HL-60/S4 (cell line): ENCODE measurements at regions not wholly inside any gene's neighbourhood (a gene's known extent, or its start where the extent isn't known, plus 50 kb on each side); places are given as distances from the start of the nearest gene placed in this dataset.

ENCODE experiments used
- in situ Hi-C: fragments of 300-500 bp; cut with MboI; formaldehyde crosslinking; loops from 2 replicates; pipeline ENCODE4 v1.14.3; 2022; ENCODE audit warnings: low sequenced_read_pairs

DNA sequence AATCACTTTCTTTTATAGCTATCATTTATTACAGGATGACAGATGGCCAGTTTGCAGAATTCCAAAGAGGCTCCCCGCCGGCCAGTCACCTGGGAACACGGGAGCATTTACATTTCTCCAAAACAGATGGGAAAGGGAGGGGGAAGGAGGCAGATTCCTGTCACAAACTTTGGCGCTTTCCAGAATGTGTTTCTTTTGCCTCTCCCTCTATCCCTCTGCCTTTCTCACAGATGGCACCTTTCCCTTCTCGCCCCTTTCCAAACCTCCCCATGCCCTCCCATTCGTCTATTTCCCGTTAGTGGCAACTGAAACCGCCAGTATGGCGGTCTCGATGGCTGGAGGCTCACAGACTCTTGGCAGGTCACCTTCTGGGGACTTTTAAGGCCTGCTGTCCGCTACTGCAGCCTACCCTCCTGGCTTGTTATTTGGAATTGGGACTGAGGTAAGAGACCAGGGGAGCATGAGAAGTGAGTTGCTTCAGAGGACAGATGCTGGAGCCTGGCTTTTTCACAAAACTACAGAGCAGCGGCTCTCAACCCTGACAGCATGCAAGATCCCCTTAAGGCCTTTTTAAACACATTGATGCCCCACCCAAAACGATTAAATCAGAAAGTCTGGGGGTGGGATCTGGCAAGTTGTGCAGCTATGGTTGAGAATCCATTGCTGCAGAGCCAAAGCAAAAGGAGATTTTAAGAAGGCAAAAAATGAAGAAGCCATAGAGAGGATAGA, 161.5 kb upstream of the VASH1 start:
- in situ Hi-C loops, result no loop called here

DNA sequence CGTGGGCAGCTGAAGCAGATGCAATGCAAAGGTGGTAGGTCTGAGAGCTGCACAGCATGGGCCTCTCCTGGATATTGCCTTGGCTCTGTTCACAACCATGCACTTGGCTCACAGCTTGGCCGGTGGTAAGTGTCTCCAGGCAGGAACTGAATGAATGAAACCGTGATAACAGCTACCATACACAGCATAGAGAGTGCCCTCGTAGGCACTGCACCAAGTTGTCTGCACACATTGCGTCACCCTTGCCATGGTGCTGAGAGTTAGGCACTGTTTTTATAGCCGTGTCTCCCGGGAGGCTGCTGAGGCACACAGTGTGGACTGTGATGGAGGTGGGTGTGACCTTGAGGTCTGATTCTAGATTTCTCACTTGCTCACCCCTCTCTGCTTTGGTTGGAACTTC, 157.6 kb upstream of the VASH1 start:
- in situ Hi-C loops, result no loop called here

DNA sequence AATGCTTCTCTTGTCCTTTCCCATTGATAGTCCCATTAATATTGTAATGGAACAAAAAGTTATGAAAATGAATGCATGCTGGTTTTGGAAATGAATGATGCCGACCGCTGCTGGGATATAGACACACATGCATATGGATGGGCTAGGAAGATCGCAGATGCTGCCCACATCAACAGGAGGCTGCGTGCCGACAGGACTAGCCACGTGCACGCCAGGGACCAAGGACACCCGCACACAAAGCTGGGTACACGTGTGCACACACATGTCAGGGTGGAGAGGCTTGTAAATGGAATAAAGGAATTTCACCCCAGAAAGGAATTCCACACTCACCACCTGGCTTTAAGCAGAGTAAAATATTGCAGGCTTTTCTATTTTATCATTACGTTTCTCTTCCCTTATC, 153.8 kb upstream of the VASH1 start:
- in situ Hi-C loops, result no loop called here

DNA sequence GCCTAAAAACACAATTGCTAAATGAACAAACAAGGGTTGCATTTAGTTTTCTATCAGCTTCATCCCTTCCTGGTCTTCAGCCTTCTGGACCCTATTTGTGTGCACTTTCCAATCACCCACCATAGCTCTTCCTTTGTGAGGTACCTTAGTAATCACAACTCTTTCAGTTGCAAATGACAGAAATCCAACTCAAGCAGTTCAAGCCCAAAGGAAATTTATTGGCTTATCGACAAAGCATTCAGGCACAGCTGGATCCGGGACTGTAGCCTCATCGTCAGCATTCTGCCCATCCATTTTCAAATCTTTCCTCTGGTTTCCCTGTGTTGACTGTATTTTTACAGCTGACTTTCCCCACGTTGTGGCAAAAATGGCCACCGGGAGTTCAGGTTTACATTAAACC, 148.6 kb upstream of the VASH1 start:
- in situ Hi-C loops, result no loop called here

DNA sequence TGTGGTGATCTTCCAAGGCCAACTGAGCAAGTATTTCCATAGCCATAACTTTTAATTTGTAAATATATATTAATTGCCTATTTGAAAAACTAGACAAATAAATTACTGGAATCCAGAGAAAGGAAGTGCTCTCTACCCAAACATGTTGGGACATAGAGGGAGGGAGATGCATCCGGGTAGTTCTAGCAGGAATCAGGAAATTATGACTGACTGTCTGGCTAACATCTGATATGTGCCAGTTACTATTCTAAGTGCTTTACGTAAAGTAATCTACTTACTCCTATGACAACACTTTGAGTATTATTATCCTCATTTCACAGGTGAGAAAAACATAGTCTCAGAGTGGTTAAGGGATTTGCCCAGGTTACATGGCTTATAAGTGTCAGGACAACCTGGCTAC, 147.7 kb upstream of the VASH1 start:
- in situ Hi-C loops, result no loop called here

DNA sequence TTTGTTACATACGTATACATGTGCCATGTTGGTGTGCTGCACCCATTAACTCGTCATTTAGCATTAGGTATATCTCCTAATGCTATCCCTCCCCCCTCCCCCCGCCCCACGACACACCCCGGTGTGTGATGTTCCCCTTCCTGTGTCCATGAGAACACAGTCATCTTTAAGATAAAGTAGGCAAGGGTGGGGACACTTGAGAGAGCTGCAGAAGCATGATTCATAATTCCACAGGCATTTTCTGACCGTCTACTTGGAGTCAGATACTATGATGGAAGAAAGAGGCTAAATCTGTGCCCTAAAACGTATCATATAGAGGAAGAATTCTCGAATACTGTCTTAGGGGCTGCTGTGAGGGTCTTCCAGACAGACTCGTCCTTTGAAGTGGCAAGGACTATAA, 145.9 kb upstream of the VASH1 start:
- in situ Hi-C loops, result no loop called here

DNA sequence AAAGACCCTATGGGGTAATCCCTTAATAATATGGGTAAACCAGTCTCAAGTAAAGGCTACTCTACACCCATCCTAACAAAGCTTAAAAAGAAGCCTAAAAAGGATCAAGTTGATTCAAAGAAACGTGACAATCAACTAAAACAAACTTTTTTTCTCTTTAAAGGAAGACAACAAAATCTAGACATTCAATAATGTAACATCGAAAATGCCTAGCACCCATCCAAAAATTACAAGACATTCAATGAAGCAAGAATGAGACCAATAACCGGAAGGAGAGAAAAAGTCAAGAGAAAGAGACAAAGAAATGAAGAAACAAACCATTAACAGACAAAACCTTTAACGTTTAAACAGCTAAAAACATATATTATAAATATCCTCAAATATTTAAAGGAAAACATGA, 143.8 kb upstream of the VASH1 start:
- in situ Hi-C loops, result no loop called here

DNA sequence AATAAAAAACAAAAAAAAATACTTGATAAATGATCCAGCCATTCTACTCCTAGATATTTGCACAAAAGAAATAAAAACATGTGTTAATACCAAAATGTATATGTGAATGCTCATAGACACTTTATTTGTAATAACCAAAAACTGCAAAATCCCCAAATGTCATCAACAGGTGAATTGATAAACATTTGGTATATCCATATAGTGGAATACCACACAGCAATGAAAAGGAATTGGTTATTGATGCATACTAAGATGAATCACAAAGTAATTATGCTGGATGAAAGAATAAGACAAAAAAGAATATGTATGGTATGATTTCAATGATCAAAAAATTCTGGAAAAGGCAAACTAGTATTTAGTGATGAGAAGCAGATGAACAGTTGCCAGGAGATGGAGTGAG, 124.7 kb upstream of the VASH1 start:
- in situ Hi-C loops, result loop anchor here (25.0 kb wide), 1 partner anchor 599 kb away; no protein-coding TSS in a partner anchor

DNA sequence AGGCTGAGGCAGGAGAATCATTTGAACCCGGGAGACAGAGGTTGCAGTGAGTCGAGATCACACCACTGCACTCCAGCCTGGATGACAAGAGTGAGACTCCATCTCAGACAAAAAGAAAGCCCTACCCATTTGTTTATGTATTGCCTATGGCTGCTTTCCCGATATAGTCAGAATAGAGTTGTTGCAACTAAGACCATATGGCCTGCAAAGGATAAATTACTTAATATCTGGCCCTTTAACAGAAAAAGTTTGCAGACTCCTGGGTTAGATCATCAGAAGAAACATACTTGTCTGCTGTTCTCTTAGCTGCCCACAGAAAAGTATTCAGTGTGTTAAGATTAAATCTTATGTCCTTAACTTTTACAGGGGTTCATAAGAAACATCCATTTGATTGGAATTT, 122.4 kb upstream of the VASH1 start:
- in situ Hi-C loops, result loop anchor here (25.0 kb wide), 1 partner anchor 602 kb away; no protein-coding TSS in a partner anchor

DNA sequence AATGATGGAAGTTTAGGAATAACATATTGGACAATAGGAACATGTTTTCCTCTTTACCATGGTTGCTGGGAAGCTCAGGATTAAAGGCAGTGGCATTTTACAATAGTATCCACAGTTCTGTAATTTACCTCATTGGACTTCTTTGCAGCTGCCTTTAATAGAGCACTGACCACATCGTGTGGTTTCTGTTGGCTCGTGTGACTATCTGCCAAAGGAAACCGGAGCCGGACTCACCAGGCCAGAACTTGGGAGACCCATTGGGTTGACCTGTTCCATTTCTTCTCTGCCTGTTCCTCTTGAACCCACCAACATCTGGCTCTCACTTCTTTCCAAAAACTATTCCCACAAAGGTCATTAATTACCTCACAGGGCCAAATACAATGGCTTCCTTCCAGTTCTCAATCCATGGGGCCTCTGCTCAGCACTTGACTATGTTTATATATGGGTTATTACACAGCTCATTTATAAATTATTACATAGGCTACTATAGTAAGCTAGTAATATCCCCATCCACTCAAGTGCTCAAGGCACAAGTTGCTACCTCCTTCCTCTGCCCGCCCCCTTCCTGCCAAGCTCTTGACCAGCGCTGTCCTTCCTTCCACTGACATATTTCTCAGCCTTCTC, 121.5 kb upstream of the VASH1 start:
- in situ Hi-C loops, result loop anchor here (25.0 kb wide), 1 partner anchor 602 kb away; no protein-coding TSS in a partner anchor

DNA sequence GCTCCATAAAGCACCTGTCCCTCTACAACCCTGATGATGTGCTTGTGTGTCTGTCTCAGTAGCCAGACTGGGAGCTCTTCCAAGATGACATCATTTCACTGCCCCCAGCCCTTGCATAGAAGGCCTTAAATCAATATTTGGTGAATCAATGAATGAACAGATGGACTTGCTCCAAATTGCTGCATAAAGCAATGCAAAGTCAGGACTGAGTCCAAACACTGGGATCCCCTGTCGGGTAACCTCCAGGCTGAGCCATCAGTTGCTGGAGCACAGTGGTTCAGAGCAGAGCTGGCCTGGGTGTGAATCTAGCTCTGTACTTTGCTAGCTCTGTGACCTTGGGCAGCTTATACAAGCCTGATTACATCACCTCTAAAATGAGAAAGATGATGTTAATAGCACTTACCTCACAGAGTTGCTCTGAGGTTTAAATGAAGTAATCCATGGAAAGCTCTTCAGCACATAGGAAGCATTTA, 120.3 kb upstream of the VASH1 start:
- in situ Hi-C loops, result loop anchor here (25.0 kb wide), 1 partner anchor 604 kb away; no protein-coding TSS in a partner anchor

DNA sequence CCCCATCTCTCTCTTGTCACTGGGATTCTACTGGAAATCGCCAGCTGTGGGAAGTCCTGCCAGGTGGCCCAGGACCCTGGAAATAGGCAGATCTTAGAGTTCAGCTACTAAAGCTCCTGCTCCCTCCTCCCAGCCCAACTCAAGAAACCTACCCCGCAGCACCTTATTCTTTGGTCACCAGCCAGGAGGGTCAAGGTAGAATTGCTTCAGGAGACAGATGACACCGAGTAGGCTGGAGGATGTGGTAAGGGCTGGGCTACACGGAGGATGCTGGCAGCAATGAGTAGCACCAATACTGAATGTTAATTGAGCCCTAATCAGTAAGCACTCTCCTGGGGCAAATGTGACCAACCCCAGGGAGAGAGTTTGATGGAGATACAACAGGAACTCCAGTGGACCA, 119.7 kb upstream of the VASH1 start:
- in situ Hi-C loops, result loop anchor here (25.0 kb wide), 1 partner anchor 604 kb away; no protein-coding TSS in a partner anchor

DNA sequence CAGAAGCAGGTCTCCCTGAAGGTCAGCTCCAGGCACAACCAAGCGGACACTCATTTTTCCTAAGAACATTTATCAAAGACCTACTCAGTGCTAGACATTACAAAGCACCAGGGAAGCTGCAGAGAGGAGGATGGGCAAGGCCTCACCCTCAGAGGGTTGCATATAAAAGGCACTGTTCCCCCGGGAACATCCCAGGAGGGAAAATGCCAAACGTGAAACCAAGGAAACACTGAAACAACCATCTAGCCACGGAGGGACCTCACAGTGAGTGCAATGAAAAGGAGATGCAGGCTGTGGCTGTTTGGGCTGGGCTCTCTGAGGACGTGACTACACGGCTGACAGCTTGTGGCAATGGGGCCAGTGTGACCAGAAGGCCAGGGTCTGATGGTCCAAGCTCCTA, 117.4 kb upstream of the VASH1 start:
- in situ Hi-C loops, result loop anchor here (25.0 kb wide), 1 partner anchor 607 kb away; no protein-coding TSS in a partner anchor

DNA sequence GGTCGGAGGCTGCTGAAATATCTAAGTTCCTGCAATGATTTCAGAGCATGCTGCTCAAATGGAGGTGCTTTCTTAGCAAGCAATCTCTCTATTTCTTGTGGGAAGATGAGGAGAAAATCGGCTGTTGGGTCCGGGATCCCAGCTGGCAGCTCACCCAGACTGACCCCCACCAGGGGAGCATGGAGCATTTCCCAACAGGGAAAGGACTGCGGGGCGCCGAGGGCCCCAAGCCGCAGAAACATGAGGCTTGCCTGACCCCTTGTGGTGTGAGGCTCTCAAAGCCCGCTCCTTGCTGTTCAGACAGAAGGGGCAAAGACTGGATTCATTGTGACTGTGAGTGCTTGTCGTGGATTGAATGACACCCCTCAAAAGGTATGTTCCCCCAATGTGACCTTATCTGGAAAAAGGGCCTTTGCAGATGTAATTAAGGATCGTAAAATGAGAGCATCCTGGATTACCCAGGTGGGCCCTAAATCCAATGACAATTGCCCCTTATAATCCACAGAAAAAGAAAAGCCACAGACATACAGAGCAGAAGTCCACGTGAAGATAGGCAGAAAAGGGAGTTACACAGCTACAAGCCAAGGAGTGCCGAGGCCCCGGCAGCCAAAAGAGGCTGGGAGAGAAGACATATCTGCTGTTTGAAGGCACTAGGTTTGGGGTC, 116.3 kb upstream of the VASH1 start:
- in situ Hi-C loops, result loop anchor here (25.0 kb wide), 1 partner anchor 608 kb away; no protein-coding TSS in a partner anchor

DNA sequence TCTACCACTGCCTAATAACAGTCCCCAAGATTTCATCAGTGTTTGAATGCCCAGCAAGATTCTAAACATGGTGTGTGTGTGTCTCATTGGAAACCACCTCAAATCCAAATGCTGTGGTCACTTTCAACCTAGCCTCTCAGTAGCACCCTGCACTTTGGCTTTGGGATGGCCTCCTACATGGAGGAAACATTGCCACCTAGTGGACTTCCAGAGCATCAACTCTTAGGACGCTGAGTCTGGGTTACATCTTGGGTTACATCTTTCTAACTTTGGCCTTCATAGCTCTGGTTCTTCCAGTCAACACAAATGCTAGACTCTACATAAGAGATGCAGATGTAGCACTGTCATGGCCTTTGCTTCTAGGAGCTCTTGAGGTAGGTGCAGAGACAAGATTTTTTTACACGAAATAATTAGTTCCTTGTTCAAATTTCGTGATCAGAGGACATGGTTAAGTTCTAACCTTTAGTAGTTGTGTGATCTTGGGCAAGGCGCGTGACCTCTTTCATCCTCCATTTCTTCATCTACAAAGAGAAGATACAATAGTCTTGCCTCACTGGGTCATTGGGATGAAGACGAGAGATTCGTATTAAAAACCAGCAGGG, 113.5 kb upstream of the VASH1 start:
- in situ Hi-C loops, result loop anchor here (25.0 kb wide), 1 partner anchor 610 kb away; no protein-coding TSS in a partner anchor

DNA sequence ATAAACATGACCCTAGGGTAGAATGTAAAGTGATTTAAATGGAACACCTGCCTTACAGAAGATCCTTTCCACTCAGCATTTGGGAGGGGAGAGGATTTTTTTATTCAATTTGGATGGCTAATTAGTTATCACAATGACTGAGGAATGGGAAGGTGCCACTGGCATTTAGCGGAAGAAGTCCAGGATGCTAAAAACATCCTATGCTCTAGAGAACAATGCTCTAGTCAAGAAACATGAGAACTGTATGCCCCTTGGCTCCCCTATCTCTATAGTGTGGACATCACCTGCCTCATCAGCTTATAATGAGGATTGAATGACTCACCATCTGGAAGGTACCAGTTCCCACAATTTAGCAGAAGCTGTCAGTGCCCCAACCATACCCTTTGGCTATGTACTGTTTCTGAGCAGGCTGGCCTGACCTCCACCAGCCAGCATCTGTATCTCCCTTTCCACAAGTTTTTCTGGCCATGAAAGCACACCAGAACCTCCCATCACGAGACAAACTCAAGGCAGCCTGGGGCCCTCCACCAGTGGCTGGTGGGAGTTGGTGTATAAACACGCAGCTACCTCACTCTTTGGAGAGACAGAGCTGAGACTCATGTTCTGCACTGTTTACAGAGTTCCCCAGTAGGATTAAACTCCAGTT, 109.7 kb upstream of the VASH1 start:
- in situ Hi-C loops, result no loop called here

DNA sequence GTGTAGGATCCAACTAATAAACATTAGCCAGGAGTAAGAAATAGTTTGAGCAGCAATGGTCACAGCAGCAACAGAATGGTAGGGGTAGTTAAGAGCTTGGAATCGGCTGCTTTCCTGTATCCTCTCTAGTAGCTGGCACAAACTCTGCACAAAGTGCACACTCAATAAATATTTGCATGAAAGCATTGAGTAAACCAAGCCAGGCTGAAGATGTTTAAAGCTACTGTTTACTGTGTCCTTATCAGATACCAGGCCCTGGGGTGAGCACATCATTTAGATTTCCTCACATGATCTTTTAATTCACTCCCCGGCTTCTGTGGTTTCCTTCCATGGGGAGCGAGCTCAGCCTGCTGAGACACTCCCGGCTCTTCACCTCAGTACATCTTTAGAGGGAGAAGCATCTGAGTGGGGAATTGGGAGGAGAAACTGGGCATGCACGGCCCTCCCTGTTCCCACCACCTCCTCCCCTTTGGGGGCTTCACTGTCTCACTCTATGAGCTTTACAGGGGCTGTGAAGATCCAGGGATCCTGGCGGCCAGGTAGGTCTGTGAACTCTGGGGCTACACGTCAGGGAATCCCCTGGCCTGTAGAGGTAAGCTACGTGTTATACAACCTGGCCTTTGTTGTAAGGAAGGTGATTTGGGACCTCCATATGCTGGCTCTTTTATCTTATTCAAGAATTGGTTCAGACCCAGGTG, 107.2 kb upstream of the VASH1 start:
- in situ Hi-C loops, result no loop called here

DNA sequence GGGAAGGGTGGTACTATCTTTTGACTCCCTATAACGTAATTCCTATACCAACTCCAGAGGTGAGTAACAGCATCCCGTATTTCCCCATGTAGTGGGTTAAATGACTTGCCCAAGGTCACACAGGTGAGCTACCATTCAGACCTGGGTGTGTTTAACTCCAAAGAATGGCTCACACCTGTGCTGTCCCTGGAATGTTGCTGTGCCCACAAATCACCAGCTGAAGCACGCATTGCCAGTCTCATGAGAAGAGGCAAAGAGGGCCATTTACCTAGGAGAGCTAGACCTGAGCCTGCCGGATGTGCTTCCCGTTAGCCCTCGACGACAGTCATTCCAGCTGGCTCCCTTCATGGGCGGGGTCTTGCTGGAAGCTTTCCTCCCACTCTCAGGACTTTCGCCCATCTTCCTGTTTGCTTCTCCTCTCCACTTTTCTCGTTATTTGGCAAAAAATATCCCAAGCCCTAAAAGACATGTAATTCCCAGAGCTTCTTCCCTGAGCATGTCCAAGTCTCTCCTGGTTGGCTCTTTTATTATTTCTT, 106.6 kb upstream of the VASH1 start:
- in situ Hi-C loops, result no loop called here

DNA sequence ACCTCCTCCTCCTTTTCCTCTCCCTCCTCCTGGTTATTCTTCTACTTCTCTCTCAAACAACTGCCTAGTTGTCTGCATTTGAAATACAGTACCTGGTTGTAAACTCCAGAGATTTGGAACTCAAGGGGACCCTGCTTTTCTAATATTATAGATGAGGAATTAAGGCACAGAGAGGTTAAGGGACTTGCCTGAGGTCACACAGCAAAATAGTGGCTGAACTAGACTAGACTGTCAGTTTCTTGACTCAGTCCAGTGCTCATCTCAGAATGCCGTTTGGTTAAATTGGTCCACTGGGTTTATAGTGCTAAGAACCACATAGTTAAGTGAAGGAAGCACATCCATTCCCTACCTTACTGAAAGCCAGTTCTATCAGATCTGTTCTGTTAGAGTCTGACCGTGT, 105.9 kb upstream of the VASH1 start:
- in situ Hi-C loops, result no loop called here

DNA sequence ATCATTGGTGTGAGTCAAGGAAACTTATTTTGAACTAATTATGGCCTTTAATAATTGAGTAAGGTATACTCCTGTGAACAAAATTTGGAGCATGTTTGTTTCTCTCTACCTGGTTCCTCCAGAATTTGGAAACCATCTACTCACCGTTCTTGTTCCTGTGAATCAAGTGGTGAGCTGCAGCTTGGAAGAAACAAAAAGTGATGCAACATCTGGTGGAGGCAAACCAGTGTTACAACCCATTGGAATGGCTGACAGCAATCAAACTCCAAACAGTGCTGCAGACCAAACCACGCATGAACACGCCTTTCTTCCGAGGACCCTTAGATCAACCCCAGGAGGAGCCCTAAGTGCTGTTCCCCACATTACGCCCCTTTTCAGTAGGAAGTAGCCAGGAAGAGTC, 104.7 kb upstream of the VASH1 start:
- in situ Hi-C loops, result no loop called here
